ENCODE measurements at regions not wholly inside any gene's neighbourhood (a gene's known extent, or its start where the extent isn't known, plus 50 kb on each side); places are given as distances from the start of the nearest gene placed in this dataset.

GRCh38 chr2:106572541-106573450 is 85.6 kb downstream of the CD8B2 start:
- DNase-seq = no peak

GRCh38 chr2:106573773-106574172 is 86.6 kb downstream of the CD8B2 start:
- no peak for DNase-seq

DNA sequence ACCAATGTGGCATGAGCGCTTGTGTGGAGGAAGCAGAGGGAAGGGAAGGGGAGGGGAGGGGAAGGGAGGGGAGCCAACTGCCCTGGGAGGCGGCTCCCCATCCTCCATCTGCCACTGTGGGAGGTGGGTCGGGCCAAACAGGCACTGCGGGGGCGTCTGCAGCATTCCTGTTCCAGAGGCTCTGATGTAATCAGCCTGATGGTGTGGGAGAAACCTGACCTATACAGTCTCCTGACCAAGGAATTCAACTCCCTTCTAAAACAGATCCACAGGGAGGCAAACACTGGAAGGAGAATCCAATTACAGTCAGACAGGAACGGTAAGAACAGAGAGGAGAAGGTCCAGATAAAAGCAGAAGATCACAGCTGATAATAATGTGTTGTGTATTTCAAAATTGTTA is 88.8 kb downstream of the CD8B2 start:
- no peak for DNase-seq

GRCh38 chr2:106577255-106577651 is 90.1 kb downstream of the CD8B2 start:
- no peak for DNase-seq

DNA sequence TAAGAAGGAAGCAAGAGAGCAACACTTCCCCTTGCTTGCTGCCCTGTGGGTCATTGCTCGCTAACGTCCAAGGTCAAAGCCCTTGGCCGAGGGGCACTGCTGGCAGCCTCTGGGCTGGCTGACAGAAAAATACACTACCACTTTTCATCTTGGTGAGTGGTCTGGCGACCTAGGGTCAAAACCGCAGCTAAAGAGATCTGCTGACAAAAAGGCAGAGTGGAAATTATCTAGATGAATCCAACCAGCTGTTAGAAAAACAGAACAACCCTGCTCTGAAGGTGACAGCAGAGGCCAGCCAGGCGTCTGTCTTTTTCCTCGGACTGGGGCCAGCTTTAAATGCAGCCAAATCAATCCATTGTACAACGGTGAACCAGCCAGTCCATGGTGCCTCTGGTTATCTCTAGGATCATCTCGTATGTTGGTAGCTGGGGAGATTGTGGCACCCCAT is 92.6 kb downstream of the CD8B2 start:
- DNase-seq = no peak

DNA sequence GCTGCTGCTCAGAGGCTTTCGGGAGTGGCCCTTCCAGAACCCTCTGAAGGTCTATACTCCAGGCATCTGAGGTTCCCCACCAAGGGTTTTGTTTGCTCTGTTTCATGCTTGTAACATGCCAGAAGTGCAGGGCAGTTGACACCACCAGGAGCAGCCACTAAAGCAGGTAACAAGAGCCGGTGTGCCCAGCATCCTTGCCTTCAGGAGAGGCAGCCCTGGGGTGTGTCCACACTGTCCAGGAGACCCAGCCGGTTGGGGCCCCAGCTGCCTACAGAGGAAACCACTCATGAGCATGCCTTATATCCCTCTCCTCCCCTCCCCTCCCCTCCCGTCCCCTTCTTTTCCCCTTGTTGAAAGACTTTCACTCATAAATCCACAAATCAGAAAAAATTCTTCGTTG is 93.1 kb downstream of the CD8B2 start:
- no peak for DNase-seq

GRCh38 chr2:106581328-106581727 is 94.2 kb downstream of the CD8B2 start:
- DNase-seq = no peak

DNA sequence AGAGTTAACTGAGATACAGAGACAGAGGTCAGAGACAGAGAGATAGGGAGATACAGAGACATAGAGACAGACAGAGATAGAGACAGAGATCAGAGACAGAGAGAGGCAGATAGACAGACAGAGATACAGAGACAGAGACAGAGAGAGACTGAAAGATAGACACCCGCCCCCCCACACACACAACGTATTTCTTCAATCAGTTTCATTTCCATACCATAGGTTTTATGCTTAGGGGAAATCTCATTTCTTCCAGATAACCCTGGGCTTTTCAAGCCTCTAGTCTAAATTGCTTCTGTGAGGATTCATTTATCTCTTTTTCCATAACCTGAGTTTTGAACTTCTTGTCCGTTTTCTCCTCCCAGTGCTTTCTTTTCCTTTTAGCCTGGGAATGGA is 94.6 kb downstream of the CD8B2 start:
- no peak for DNase-seq

GRCh38 chr2:106582148-106583143 is 95.3 kb downstream of the CD8B2 start:
- peak; percentile 69 for DNase-seq

GRCh38 chr2:106584304-106584954 is 97.3 kb downstream of the CD8B2 start:
- DNase-seq = no peak

DNA sequence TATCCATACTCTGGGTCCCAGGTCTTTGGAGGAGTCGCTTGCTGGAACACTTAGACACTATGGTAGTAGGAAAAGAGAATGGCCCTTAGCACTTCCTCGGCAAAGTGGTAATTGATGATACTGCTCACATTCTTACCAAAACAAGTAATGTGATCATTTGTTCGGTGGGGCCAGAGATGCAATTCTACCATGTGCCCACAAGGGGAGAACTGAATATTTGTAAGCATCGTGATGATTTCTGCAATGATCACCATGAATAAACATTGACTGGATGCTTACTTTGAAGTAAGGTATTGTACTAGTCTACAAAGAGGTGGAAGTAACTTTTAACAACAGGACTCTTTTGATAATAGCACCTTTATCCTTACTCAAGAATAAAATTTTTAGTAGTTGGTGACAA is 109.7 kb downstream of the CD8B2 start:
- DNase-seq = no peak

DNA sequence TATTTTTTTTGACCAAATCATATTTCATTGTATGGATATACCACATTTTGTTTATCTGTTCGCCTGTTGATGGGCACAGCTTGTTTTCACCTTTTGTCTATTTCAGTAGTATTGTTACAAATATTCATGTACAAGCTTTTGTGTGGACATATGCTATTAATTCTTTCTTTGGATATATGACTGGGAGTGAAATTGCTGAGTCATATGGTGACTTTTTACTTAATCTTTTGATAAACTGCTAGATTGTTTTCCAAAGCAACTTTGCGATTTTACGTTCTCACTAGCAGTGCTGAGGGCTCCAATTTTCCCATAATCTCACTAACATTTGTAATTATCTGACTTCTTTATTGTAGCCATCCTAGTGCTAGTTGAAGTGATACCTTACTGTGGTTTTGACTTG is 112.4 kb downstream of the CD8B2 start:
- no peak for DNase-seq

- no peak for DNase-seq
Observed at GRCh38 chr2:106602042-106602441, 114.9 kb downstream of the CD8B2 start.

DNA sequence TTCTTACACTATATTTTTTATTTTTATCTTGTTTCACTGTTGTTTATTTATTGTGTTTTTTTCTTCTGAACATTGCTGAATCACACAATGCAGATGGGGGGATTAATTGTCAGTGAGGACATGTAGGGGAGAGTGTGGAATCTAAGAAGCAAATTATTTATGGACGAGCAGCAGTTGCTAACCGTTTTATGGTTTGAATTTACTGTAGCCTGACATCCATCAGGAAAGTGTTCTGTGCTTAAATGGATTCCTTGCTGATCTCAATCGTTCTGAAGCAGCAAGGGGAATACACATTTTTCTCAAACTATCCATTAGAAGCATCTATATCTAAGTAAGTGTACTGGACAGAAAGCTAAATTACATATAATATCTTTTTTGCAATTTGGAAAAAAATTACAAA is 119.5 kb downstream of the CD8B2 start:
- no peak for DNase-seq

- no peak for DNase-seq
Observed at GRCh38 chr2:106607371-106607770, 120.2 kb downstream of the CD8B2 start.

GRCh38 chr2:106609780-106610179 is 122.6 kb downstream of the CD8B2 start:
- no peak for DNase-seq

- no peak for DNase-seq
Observed at GRCh38 chr2:106614511-106615291, 127.5 kb downstream of the CD8B2 start.

- no peak for DNase-seq
Observed at GRCh38 chr2:106618614-106619013, 131.4 kb downstream of the CD8B2 start.

GRCh38 chr2:106623456-106623855 is 136.3 kb downstream of the CD8B2 start:
- no peak for DNase-seq

- DNase-seq = no peak
Observed at GRCh38 chr2:106624787-106625380, 137.7 kb downstream of the CD8B2 start.

DNA sequence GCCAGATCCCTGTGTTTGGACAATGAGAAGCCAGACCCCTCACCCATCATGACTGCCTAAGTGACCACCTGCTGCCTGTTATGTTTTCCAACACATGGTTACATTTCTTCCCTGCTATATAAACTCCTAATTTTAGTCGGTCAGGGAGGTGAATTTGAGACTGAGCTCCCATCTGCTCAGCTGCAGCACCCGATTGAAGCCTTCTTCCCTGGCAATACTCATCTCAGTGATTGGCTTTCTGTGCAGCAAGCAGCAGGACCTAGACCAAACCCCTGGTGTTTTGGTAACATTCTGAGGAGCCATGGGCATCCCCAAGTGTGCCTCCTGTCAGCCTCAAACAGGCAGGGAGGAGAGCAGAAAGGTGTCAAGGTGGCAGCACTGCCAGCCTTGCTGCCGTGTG is 141.2 kb downstream of the CD8B2 start:
- no peak for DNase-seq

Measured in occipital lobe (tissue), 1 donor.